HEK293 (cell line): ENCODE measurements at regions not wholly inside any gene's neighbourhood (a gene's known extent, or its start where the extent isn't known, plus 50 kb on each side); places are given as distances from the start of the nearest gene placed in this dataset.

Experiments
- CTCF ChIA-PET: fragments of 350-600 bp; formaldehyde crosslinking; extraction: SDS; loops from one replicate; lab custom pipeline; 2021; ENCODE audit warnings: antibody characterized with exemption; lab: Yijun Ruan, JAX
- POLR2A ChIA-PET: fragments of 300-600 bp; formaldehyde crosslinking; extraction: SDS; loops from one replicate; lab custom pipeline; 2020; ENCODE audit warnings: antibody characterized with exemption, inconsistent platforms; lab: Yijun Ruan, JAX
- H3K27ac ChIP-seq: fragments of 200-500 bp; sonication (Bioruptor generic); 2 replicates; pipeline ENCODE4 v1.5.1; 2014; ENCODE audit warnings: low read depth, low read length, control low read depth, inconsistent platforms; ENCODE audit errors: extremely low read depth
- H3K36me3 ChIP-seq, 2 experiments: fragments of 200-500 bp in 1 of 2; sonication (Bioruptor generic) in 1 of 2; 1 replicate in 1 of 2; 2 replicates in 1 of 2; pipeline ENCODE4 v1.5.1; 2014 to 2017; ENCODE audit warnings: inconsistent platforms in 2 of 2, low read length in 2 of 2; ENCODE audit not compliant: control insufficient read depth in 2 of 2, insufficient read depth in 1 of 2
- H3K4me1 ChIP-seq: fragments of 200-500 bp; sonication (Bioruptor generic); 2 replicates; pipeline ENCODE4 v1.5.1; 2014; ENCODE audit warnings: mild to moderate bottlenecking, low read length, inconsistent platforms; ENCODE audit not compliant: control insufficient read depth, insufficient read depth
- H3K4me3 ChIP-seq: 2 replicates; pipeline ENCODE4 v1.5.1; 2011; ENCODE audit warnings: low read depth, mild to moderate bottlenecking, control low read depth, low read length, moderate library complexity
- H3K9me3 ChIP-seq: fragments of 200-500 bp; sonication (Bioruptor generic); 2 replicates; pipeline ENCODE4 v1.5.1; 2014; ENCODE audit warnings: low read depth, low read length, inconsistent platforms; ENCODE audit not compliant: control insufficient read depth, insufficient read depth
- BCL6B ChIP-seq: fragments of 450-650 bp; formaldehyde crosslinking; IDR thresholded peaks from 2 replicates; pipeline ENCODE4 v1.5.1; 2017; ENCODE audit warnings: missing biosample characterization, missing genetic modification characterization
- GLIS1 ChIP-seq: fragments of 450-650 bp; formaldehyde crosslinking; IDR thresholded peaks from 2 replicates; pipeline ENCODE4 v1.5.1; 2016; ENCODE audit warnings: missing biosample characterization, missing genetic modification characterization
- SP7 ChIP-seq: fragments of 450-650 bp; formaldehyde crosslinking; IDR thresholded peaks from 2 replicates; pipeline ENCODE4 v1.5.1; 2016; ENCODE audit warnings: missing biosample characterization, missing genetic modification characterization
- ZBTB11 ChIP-seq: fragments of 450-650 bp; formaldehyde crosslinking; conservative IDR thresholded peaks from 2 replicates; pipeline ENCODE4 v1.5.1; 2016; ENCODE audit warnings: low read depth, missing biosample characterization, missing genetic modification characterization
- ZEB2 ChIP-seq: fragments of 450-650 bp; formaldehyde crosslinking; IDR thresholded peaks from 2 replicates; pipeline ENCODE4 v1.5.1; 2016; ENCODE audit warnings: missing biosample characterization, missing genetic modification characterization
- ZNF133 ChIP-seq: fragments of 450-650 bp; formaldehyde crosslinking; IDR thresholded peaks from 2 replicates; pipeline ENCODE4 v1.5.1; 2016; ENCODE audit warnings: missing biosample characterization, missing genetic modification characterization
- ZNF140 ChIP-seq: fragments of 450-650 bp; formaldehyde crosslinking; IDR thresholded peaks from 2 replicates; pipeline ENCODE4 v1.5.1; 2016; ENCODE audit warnings: missing biosample characterization, missing genetic modification characterization
- ZNF16 ChIP-seq: fragments of 450-650 bp; formaldehyde crosslinking; IDR thresholded peaks from 2 replicates; pipeline ENCODE4 v1.5.1; 2016; ENCODE audit warnings: low read depth, missing biosample characterization, missing genetic modification characterization
- ZNF169 ChIP-seq: fragments of 450-650 bp; formaldehyde crosslinking; IDR thresholded peaks from 2 replicates; pipeline ENCODE4 v1.5.1; 2016; ENCODE audit warnings: missing biosample characterization, missing genetic modification characterization
- ZNF18 ChIP-seq: fragments of 450-650 bp; formaldehyde crosslinking; IDR thresholded peaks from 2 replicates; pipeline ENCODE4 v1.5.1; 2016; ENCODE audit warnings: missing biosample characterization, missing genetic modification characterization
- ZNF24 ChIP-seq: fragments of 450-650 bp; formaldehyde crosslinking; IDR thresholded peaks from 2 replicates; pipeline ENCODE4 v1.5.1; 2016; ENCODE audit warnings: missing biosample characterization, missing genetic modification characterization
- ZNF280C ChIP-seq: fragments of 450-650 bp; formaldehyde crosslinking; IDR thresholded peaks from 2 replicates; pipeline ENCODE4 v1.5.1; 2016; ENCODE audit warnings: missing biosample characterization, missing genetic modification characterization
- ZNF311 ChIP-seq: fragments of 450-650 bp; formaldehyde crosslinking; IDR thresholded peaks from 2 replicates; pipeline ENCODE4 v1.5.1; 2017; ENCODE audit warnings: missing biosample characterization, missing genetic modification characterization, borderline replicate concordance
- ZNF423 ChIP-seq: fragments of 450-650 bp; formaldehyde crosslinking; IDR thresholded peaks from 2 replicates; pipeline ENCODE4 v1.5.1; 2016; ENCODE audit warnings: missing biosample characterization, missing genetic modification characterization
- ZNF549 ChIP-seq: fragments of 450-650 bp; IDR thresholded peaks from 2 replicates; pipeline ENCODE4 v1.5.1; 2018; ENCODE audit warnings: missing biosample characterization, missing genetic modification characterization, mild to moderate bottlenecking, inconsistent platforms, moderate library complexity
- ZNF580 ChIP-seq: fragments of 450-650 bp; formaldehyde crosslinking; IDR thresholded peaks from 2 replicates; pipeline ENCODE4 v1.5.1; 2016; ENCODE audit warnings: missing biosample characterization, missing genetic modification characterization
- ZNF585B ChIP-seq: fragments of 450-650 bp; formaldehyde crosslinking; IDR thresholded peaks from 2 replicates; pipeline ENCODE4 v1.5.1; 2016; ENCODE audit warnings: missing biosample characterization, missing genetic modification characterization
- ZNF664 ChIP-seq: fragments of 450-650 bp; formaldehyde crosslinking; IDR thresholded peaks from 2 replicates; pipeline ENCODE4 v1.5.1; 2016; ENCODE audit warnings: missing biosample characterization, missing genetic modification characterization
- ZNF76 ChIP-seq: fragments of 450-650 bp; formaldehyde crosslinking; IDR thresholded peaks from 2 replicates; pipeline ENCODE4; 2016; ENCODE audit warnings: low read depth, missing biosample characterization, missing genetic modification characterization, borderline replicate concordance
- ZNF837 ChIP-seq: fragments of 450-650 bp; formaldehyde crosslinking; IDR thresholded peaks from 2 replicates; pipeline ENCODE4 v1.5.1; 2016; ENCODE audit warnings: missing biosample characterization, missing genetic modification characterization
- ZNF843 ChIP-seq: fragments of 450-650 bp; formaldehyde crosslinking; IDR thresholded peaks from 2 replicates; pipeline ENCODE4 v1.5.1; 2016; ENCODE audit warnings: missing biosample characterization, missing genetic modification characterization
- TF ChIP-seq, protein P1 (sequence below): fragments of 450-650 bp; formaldehyde crosslinking; IDR thresholded peaks from 2 replicates; pipeline ENCODE4 v1.5.1; 2016; ENCODE audit warnings: missing biosample characterization, missing genetic modification characterization
- TF ChIP-seq, protein P2 (sequence below): fragments of 450-650 bp; formaldehyde crosslinking; IDR thresholded peaks from 2 replicates; pipeline ENCODE4 v1.5.1; 2016; ENCODE audit warnings: missing biosample characterization, missing genetic modification characterization

GRCh38 chrX:110985470-110985869, 110.5 kb upstream of the PAK3 start (continued):
- TF ChIP-seq ZNF580 (tag by site-specific recombination) (no peak), ZNF133 (no peak), ZBTB11 (tag by site-specific recombination) (no peak), ZNF16 (no peak), ZNF837 (tag by site-specific recombination) (no peak), ZNF140 (tag by site-specific recombination) (no peak), ZNF549 (tag by site-specific recombination) (no peak), ZNF18 (tag by site-specific recombination) (no peak)

DNA sequence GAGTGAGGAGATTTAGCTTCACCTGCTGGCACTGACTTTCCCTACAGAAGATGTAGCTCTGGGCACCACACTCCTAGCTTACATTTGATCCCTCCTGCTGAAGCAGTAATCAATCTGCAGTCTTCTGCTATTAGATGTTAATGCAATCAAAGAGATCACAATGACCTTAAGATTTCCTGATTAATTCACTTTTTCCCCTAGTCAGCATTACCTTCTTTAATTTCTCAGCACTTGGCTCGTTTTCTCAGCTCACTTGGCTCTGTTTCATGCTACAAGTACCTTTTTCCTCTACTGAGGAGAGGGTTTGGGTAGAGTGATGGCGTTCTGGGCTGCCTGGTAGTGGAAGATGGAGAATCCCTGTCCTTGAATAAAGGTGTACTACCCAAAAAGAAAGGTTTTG, 113.0 kb upstream of the PAK3 start:
- Histone ChIP-seq H3K9me3 (no peaks in the 10 kb centered on the region), H3K4me3 (no peak overlapping the region), H3K36me3 (no peaks in the 10 kb centered on the region), H3K27ac (no peak overlapping the region), H3K4me1 (no peaks in the 10 kb centered on the region)
- ChIA-PET POLR2A (no interaction called here), CTCF (interaction anchor here (1.0 kb wide), 1 partner anchor 11 kb away, joined by 5 read pairs; no protein-coding TSS in a partner anchor)
- TF ChIP-seq GLIS1 (tag by site-specific recombination) (no peak), SP7 (tag by site-specific recombination) (no peak), ZNF664 (tag by site-specific recombination) (no peak), ZEB2 (tag by site-specific recombination) (no peak), ZNF280C (tag by site-specific recombination) (no peak), ZNF311 (tag by site-specific recombination) (no peak), ZNF423 (no peak), ZNF585B (tag by site-specific recombination) (no peak), ZNF76 (tag by site-specific recombination) (no peak), BCL6B (tag by site-specific recombination) (no peak), ZNF24 (tag by site-specific recombination) (no peak), ZNF843 (tag by site-specific recombination) (no peak), ZNF169 (tag by site-specific recombination) (no peak)
- TF ChIP-seq, protein P1, sequence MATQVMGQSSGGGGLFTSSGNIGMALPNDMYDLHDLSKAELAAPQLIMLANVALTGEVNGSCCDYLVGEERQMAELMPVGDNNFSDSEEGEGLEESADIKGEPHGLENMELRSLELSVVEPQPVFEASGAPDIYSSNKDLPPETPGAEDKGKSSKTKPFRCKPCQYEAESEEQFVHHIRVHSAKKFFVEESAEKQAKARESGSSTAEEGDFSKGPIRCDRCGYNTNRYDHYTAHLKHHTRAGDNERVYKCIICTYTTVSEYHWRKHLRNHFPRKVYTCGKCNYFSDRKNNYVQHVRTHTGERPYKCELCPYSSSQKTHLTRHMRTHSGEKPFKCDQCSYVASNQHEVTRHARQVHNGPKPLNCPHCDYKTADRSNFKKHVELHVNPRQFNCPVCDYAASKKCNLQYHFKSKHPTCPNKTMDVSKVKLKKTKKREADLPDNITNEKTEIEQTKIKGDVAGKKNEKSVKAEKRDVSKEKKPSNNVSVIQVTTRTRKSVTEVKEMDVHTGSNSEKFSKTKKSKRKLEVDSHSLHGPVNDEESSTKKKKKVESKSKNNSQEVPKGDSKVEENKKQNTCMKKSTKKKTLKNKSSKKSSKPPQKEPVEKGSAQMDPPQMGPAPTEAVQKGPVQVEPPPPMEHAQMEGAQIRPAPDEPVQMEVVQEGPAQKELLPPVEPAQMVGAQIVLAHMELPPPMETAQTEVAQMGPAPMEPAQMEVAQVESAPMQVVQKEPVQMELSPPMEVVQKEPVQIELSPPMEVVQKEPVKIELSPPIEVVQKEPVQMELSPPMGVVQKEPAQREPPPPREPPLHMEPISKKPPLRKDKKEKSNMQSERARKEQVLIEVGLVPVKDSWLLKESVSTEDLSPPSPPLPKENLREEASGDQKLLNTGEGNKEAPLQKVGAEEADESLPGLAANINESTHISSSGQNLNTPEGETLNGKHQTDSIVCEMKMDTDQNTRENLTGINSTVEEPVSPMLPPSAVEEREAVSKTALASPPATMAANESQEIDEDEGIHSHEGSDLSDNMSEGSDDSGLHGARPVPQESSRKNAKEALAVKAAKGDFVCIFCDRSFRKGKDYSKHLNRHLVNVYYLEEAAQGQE (tag by site-specific recombination), result no peak
- TF ChIP-seq, protein P2, sequence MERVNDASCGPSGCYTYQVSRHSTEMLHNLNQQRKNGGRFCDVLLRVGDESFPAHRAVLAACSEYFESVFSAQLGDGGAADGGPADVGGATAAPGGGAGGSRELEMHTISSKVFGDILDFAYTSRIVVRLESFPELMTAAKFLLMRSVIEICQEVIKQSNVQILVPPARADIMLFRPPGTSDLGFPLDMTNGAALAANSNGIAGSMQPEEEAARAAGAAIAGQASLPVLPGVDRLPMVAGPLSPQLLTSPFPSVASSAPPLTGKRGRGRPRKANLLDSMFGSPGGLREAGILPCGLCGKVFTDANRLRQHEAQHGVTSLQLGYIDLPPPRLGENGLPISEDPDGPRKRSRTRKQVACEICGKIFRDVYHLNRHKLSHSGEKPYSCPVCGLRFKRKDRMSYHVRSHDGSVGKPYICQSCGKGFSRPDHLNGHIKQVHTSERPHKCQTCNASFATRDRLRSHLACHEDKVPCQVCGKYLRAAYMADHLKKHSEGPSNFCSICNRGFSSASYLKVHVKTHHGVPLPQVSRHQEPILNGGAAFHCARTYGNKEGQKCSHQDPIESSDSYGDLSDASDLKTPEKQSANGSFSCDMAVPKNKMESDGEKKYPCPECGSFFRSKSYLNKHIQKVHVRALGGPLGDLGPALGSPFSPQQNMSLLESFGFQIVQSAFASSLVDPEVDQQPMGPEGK (tag by site-specific recombination), result no peak
